MM.1S (cell line): ENCODE measurements at regions not wholly inside any gene's neighbourhood (a gene's known extent, or its start where the extent isn't known, plus 50 kb on each side); places are given as distances from the start of the nearest gene placed in this dataset.

Experiments used
- DNase-seq: peaks from one replicate; pipeline ENCODE4 v3.0.0-alpha.2; 2015
- H2AFZ ChIP-seq: fragments of 300-600 bp; sonication (generic); 2 replicates; pipeline ENCODE4 v1.6.0; 2016; ENCODE audit warnings: antibody characterized with exemption, low read length
- H3F3A ChIP-seq: fragments of 300-600 bp; sonication (generic); 2 replicates; pipeline ENCODE4 v1.6.1; 2016; ENCODE audit warnings: mild to moderate bottlenecking, antibody characterized with exemption, low read length, moderate library complexity, mixed read lengths; ENCODE audit not compliant: insufficient read depth
- H3K27ac ChIP-seq: fragments of 300-600 bp; sonication (generic); 2 replicates; pipeline ENCODE4 v1.5.1; 2016; ENCODE audit warnings: mild to moderate bottlenecking, low read length
- H3K27me3 ChIP-seq: fragments of 300-600 bp; sonication (generic); replicated peaks from 2 replicates; pipeline ENCODE4 v1.6.0; 2016; ENCODE audit warnings: low read length; ENCODE audit not compliant: insufficient read depth
- H3K36me3 ChIP-seq: fragments of 300-600 bp; sonication (generic); replicated peaks from 2 replicates; pipeline ENCODE4 v1.6.1; 2016; ENCODE audit warnings: mild to moderate bottlenecking, low read length, mixed read lengths; ENCODE audit not compliant: insufficient read depth
- H3K4me1 ChIP-seq: fragments of 300-600 bp; sonication (generic); 2 replicates; pipeline ENCODE4 v1.6.1; 2016; ENCODE audit warnings: low read length, mixed read lengths
- H3K4me2 ChIP-seq: fragments of 300-600 bp; sonication (generic); 2 replicates; pipeline ENCODE4 v1.6.0; 2016; ENCODE audit warnings: low read depth, low read length
- H3K4me3 ChIP-seq: fragments of 300-600 bp; sonication (generic); 2 replicates; pipeline ENCODE4 v1.5.1; 2016; ENCODE audit warnings: low read length, mixed read lengths
- H3K79me2 ChIP-seq: fragments of 300-600 bp; sonication (generic); 2 replicates; pipeline ENCODE4 v1.6.1; 2016; ENCODE audit warnings: mixed run types, low read length, mixed read lengths
- H3K9ac ChIP-seq: fragments of 300-600 bp; sonication (generic); 2 replicates; pipeline ENCODE4 v1.6.1; 2016; ENCODE audit warnings: low read length, mixed read lengths
- H3K9me2 ChIP-seq: fragments of 300-600 bp; sonication (generic); replicated peaks from 2 replicates; pipeline ENCODE4 v1.6.1; 2016; ENCODE audit warnings: mild to moderate bottlenecking, low read length, mixed read lengths; ENCODE audit not compliant: insufficient read depth
- H3K9me3 ChIP-seq: fragments of 300-600 bp; sonication (generic); replicated peaks from 2 replicates; pipeline ENCODE4 v1.6.1; 2016; ENCODE audit warnings: mild to moderate bottlenecking, low read length, mixed read lengths; ENCODE audit not compliant: insufficient read depth
- H4K20me1 ChIP-seq: fragments of 300-600 bp; sonication (generic); 2 replicates; pipeline ENCODE4 v1.6.1; 2016; ENCODE audit warnings: mild to moderate bottlenecking, low read length, moderate library complexity, mixed read lengths; ENCODE audit not compliant: insufficient read depth
- EZH2 ChIP-seq: fragments of 300-600 bp; sonication (generic); optimal IDR thresholded peaks from 2 replicates; pipeline ENCODE3; 2017; ENCODE audit warnings: low read depth, mild to moderate bottlenecking, antibody characterized with exemption, low read length, mixed read lengths
- EZH2phosphoT487 ChIP-seq: fragments of 300-600 bp; sonication (generic); IDR thresholded peaks from 2 replicates; pipeline ENCODE4 v1.6.1; 2018; ENCODE audit warnings: antibody characterized with exemption, low read length
- TF ChIP-seq, protein P1 (sequence below): fragments of 300-600 bp; sonication (generic); IDR thresholded peaks from 2 replicates; pipeline ENCODE4 v1.5.1; 2016; ENCODE audit warnings: antibody characterized with exemption, low read length, mixed read lengths

DNA sequence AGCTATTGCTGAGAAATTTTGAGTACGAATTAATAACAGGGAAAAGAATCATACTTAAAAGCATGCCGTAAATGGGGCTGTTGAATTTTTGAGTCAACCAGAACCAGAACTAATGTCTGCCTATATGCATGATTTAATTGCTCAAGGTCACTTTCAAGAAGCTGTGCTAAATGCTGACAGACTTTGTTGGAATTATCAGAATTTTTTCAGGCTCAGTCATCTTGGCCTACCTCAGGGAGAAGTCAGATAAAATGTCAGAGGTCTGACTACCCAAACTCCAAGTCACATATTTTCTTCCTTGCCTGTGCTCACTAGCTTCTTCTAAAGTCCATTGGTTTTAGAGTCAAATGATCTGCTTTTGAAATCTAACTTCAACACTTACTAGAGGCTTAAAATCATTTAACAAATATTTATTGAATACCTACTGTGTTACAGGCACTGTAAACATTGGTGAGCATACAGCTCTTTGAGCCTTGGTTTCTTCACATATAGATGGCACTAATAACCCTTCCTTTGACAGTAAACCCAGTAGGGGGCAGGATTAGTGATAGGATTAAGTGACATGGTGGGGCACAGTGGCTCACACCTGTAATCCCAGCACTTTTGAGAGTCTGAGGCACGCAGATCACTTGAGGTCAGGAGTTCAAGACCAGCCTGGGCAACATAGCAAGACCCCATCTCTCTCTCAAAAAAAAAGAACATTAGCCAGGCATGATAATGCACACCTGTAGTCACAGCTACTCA is 121.2 kb upstream of the SLC44A3 start:
- no peak overlapping the region for H3K9ac ChIP-seq
- H3K4me2 ChIP-seq, result no peak overlapping the region
- no peak for DNase-seq

DNA sequence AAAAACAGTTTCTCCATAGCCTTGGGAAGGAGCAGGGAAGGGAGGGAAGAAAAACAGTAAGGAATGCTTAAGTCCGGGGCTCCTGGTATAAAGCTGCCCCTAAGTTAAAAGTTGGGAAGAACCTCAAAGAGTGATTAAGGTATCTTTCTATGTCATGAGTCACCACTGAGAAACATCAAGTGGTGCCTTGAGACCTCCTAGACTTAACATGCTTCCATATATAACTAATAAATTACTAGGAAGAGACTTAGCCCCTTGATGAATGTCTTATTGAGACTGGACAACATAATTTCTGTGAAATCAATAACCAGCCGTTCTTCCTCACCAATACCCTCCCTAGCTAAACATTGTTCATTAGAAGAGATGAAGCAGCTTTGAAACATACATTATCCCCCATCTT is 121.8 kb upstream of the SLC44A3 start:
- Histone ChIP-seq H3K9ac (no peak overlapping the region), H3K9me3 (no peaks in the 10 kb centered on the region), H3K9me2 (no peaks in the 10 kb centered on the region), H4K20me1 (no peaks in the 10 kb centered on the region), H3K79me2 (no peaks in the 10 kb centered on the region), H3K4me3 (no peak overlapping the region), H3F3A (no peaks in the 10 kb centered on the region), H3K27me3 (no peaks in the 10 kb centered on the region), H3K4me2 (no peak overlapping the region), H3K27ac (no peak overlapping the region), H2AFZ (no peak overlapping the region), H3K36me3 (no peaks in the 10 kb centered on the region), H3K4me1 (no peaks in the 10 kb centered on the region)
- no peak for TF ChIP-seq EZH2phosphoT487
- TF ChIP-seq, protein P1, sequence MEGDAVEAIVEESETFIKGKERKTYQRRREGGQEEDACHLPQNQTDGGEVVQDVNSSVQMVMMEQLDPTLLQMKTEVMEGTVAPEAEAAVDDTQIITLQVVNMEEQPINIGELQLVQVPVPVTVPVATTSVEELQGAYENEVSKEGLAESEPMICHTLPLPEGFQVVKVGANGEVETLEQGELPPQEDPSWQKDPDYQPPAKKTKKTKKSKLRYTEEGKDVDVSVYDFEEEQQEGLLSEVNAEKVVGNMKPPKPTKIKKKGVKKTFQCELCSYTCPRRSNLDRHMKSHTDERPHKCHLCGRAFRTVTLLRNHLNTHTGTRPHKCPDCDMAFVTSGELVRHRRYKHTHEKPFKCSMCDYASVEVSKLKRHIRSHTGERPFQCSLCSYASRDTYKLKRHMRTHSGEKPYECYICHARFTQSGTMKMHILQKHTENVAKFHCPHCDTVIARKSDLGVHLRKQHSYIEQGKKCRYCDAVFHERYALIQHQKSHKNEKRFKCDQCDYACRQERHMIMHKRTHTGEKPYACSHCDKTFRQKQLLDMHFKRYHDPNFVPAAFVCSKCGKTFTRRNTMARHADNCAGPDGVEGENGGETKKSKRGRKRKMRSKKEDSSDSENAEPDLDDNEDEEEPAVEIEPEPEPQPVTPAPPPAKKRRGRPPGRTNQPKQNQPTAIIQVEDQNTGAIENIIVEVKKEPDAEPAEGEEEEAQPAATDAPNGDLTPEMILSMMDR, result no peak
- no peak for TF ChIP-seq EZH2
- no peak for DNase-seq

More for the DNA sequence above, 121.2 kb upstream of the SLC44A3 start:
- H3K27ac ChIP-seq, result no peak overlapping the region
- H3K79me2 ChIP-seq, result no peaks in the 10 kb centered on the region
- H3K4me3 ChIP-seq, result no peak overlapping the region
- H3K9me2 ChIP-seq, result no peaks in the 10 kb centered on the region
- no peaks in the 10 kb centered on the region for H3K27me3 ChIP-seq
- H4K20me1 ChIP-seq, result no peaks in the 10 kb centered on the region
- H2AFZ ChIP-seq, result no peak overlapping the region
- no peaks in the 10 kb centered on the region for H3K4me1 ChIP-seq
- TF ChIP-seq EZH2phosphoT487, result no peak
- TF ChIP-seq EZH2, result no peak
- TF ChIP-seq, protein P1, result no peak
- no peaks in the 10 kb centered on the region for H3K36me3 ChIP-seq
- H3F3A ChIP-seq, result no peaks in the 10 kb centered on the region
- no peaks in the 10 kb centered on the region for H3K9me3 ChIP-seq

DNA sequence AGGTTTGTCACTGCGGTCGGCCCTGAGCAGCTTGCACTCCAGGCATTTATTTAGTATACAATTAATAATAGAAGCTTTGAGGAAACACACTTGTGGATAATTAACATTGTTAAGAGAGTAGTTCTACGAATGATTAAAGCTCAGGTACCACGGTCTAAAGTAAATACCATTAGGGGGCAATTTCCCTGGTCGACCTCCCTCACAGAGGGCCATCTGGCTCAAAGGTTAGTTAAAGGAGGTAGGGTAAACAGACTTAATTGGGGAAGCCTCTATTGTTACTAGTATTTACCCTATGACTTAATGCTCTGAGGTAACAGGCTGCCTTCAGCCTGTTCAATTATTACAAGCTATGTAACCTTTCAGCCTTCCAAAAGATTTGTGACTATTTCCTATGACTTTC is 122.3 kb upstream of the SLC44A3 start:
- Histone ChIP-seq H3K4me3 (no peak overlapping the region), H3K4me2 (no peak overlapping the region)
- DNase-seq, result no peak

More for the DNA sequence above, 122.3 kb upstream of the SLC44A3 start:
- TF ChIP-seq EZH2 (no peak), EZH2phosphoT487 (no peak)
- TF ChIP-seq, protein P1, result no peak
- Histone ChIP-seq H4K20me1 (no peaks in the 10 kb centered on the region), H3F3A (no peaks in the 10 kb centered on the region), H3K9me2 (no peaks in the 10 kb centered on the region), H3K4me1 (no peaks in the 10 kb centered on the region), H3K9ac (no peak overlapping the region), H3K36me3 (no peaks in the 10 kb centered on the region), H3K9me3 (no peaks in the 10 kb centered on the region), H3K27me3 (no peaks in the 10 kb centered on the region), H3K27ac (no peak overlapping the region), H3K79me2 (no peaks in the 10 kb centered on the region), H2AFZ (no peak overlapping the region)
